ENCODE measurements at regions not wholly inside any gene's neighbourhood (a gene's known extent, or its start where the extent isn't known, plus 50 kb on each side); places are given as distances from the start of the nearest gene placed in this dataset.

DNA sequence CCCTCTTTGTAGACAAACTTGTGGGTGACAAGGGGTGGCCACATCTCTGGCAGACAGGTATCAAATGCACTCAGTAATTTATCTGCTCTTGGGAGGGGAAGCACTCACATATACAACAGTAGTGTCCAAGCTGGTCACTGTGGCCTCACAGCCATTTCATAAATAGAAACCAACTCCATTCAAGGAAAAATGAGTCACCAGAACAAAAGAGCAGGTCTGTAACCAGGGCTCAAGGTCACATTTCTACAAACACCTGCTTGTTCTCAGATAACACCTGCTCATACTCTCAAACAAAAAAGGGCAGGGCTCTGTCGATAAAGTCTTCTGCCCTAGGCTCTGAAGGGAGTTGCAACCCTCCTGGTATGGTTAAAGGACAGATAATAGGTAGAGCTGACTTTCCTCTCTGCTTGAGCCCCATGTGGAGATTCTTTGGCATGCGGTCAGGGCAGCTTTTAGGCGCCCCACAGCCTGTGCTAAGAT lies 459.0 kb downstream of the BCL11A start:
- Histone ChIP-seq H3K4me1 (no peaks in the 10 kb centered on the region), H3K36me3 (no peaks in the 10 kb centered on the region), H3K9me3 (no peaks in the 10 kb centered on the region), H3K27ac (no peak overlapping the region), H3K4me3 (no peak overlapping the region), H3K27me3 (ENCODE audit: low read depth) (no peaks in the 10 kb centered on the region)
- intact Hi-C loops (cut with DNase I): no loop called here
- TF ChIP-seq, protein P1, sequence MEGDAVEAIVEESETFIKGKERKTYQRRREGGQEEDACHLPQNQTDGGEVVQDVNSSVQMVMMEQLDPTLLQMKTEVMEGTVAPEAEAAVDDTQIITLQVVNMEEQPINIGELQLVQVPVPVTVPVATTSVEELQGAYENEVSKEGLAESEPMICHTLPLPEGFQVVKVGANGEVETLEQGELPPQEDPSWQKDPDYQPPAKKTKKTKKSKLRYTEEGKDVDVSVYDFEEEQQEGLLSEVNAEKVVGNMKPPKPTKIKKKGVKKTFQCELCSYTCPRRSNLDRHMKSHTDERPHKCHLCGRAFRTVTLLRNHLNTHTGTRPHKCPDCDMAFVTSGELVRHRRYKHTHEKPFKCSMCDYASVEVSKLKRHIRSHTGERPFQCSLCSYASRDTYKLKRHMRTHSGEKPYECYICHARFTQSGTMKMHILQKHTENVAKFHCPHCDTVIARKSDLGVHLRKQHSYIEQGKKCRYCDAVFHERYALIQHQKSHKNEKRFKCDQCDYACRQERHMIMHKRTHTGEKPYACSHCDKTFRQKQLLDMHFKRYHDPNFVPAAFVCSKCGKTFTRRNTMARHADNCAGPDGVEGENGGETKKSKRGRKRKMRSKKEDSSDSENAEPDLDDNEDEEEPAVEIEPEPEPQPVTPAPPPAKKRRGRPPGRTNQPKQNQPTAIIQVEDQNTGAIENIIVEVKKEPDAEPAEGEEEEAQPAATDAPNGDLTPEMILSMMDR (IDR thresholded peaks at IDR 0.05): no peak
- DNase-seq (no peak), ATAC-seq (no peak)

DNA sequence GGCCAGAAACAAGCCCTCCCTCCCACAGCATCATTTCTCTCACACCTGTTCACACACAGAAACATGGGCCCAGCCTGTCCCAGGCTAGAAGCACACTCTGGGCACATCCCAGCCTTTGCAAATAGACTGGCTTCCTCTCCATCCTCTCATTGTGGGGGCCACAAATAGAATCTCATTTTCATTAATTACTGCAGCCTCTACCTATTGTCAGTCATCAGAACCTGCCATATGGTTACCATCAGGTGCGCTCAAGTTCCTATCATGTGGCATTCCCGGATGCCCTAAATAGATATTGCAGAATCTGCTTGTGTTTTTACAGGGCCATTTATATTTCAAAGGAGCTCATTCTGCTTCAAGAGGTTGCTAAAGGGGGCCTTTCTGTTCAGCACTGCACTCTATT lies 460.7 kb downstream of the BCL11A start:
- Histone ChIP-seq H3K4me3 (no peak overlapping the region), H3K9me3 (no peaks in the 10 kb centered on the region), H3K36me3 (no peaks in the 10 kb centered on the region), H3K27ac (no peak overlapping the region), H3K4me1 (no peaks in the 10 kb centered on the region), H3K27me3 (ENCODE audit: low read depth) (no peaks in the 10 kb centered on the region)
- no peak for ATAC-seq
- TF ChIP-seq, protein P1 (IDR thresholded peaks at IDR 0.05): no peak
- no peak for DNase-seq
- intact Hi-C loops (cut with DNase I): no loop called here

DNA sequence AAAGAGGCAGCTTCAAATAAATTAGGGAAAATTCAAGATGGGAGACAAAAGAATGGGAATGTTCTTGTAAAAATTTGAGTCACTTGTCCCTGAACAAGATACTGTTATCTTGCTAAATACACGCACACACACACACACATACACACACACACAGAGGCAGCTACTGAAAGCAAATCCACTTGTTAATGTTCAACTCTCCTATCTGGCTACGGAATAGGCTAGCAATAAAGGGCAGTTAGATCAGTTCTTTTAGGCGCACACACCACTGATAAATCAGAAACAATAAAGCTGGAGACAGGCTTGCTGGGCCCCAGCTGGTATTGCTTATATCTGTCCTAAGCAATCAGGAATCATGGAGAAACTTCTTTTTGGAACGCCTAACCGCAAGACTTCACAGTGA lies 461.6 kb downstream of the BCL11A start:
- no peak overlapping the region for H3K27ac ChIP-seq
- no peaks in the 10 kb centered on the region for H3K36me3 ChIP-seq
- ATAC-seq: no peak
- TF ChIP-seq, protein P1 (IDR thresholded peaks at IDR 0.05): no peak
- no peaks in the 10 kb centered on the region for H3K4me1 ChIP-seq
- intact Hi-C loops (cut with DNase I): no loop called here
- no peak for DNase-seq
- no peaks in the 10 kb centered on the region for H3K9me3 ChIP-seq
- no peak overlapping the region for H3K4me3 ChIP-seq
- no peaks in the 10 kb centered on the region for H3K27me3 ChIP-seq (ENCODE audit: low read depth)

DNA sequence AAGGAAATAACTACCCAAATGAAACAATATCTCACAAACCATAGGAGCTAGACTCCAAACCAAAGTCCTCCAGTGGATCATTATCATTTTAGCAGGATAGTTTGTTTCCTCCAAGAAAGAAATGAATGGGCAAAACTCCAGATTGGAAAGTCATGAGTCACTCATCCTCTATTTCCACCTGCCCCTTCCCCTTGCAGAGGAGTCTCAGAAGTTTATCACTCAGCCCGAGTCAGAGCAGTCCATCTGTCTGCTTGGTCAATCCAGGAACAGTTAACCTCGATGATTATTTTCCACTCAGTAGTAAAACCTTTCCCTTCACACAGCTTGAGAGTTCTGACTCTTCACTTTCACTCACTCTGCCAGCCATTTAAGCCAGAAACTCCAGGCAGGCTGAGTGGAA lies 462.2 kb downstream of the BCL11A start:
- H3K36me3 ChIP-seq: no peaks in the 10 kb centered on the region
- H3K27ac ChIP-seq: no peak overlapping the region
- no peaks in the 10 kb centered on the region for H3K27me3 ChIP-seq (ENCODE audit: low read depth)
- H3K9me3 ChIP-seq: no peaks in the 10 kb centered on the region
- intact Hi-C loops (cut with DNase I): no loop called here
- no peak overlapping the region for H3K4me3 ChIP-seq
- ATAC-seq (no peak), DNase-seq (no peak)
- TF ChIP-seq, protein P1 (IDR thresholded peaks at IDR 0.05): no peak
- no peaks in the 10 kb centered on the region for H3K4me1 ChIP-seq

DNA sequence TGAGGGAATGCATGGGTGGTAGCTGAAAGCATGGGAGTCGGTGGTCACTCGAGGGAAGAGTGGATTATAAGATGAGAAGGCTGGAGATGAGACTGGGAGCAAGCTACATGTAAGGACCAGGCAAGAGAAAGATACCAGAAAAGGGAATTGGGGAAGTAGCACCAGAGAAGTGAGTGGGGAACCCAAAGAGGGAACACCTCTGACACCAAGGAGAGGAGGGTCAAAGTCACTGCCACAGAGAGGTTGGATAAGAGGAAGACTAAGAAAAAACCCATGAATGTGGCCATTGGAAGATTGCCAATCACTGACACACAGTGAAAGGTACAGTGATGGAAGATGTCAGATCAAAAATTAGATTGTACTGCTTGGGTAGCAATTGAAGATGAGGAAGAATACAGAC lies 473.9 kb downstream of the BCL11A start:
- H3K4me3 ChIP-seq: no peak overlapping the region
- H3K27me3 ChIP-seq (ENCODE audit: low read depth): no peaks in the 10 kb centered on the region
- ATAC-seq (no peak), DNase-seq (no peak)
- H3K4me1 ChIP-seq: no peaks in the 10 kb centered on the region
- no peak overlapping the region for H3K27ac ChIP-seq
- no peaks in the 10 kb centered on the region for H3K36me3 ChIP-seq
- TF ChIP-seq, protein P1 (IDR thresholded peaks at IDR 0.05): no peak
- intact Hi-C loops (cut with DNase I): no loop called here
- no peaks in the 10 kb centered on the region for H3K9me3 ChIP-seq

DNA sequence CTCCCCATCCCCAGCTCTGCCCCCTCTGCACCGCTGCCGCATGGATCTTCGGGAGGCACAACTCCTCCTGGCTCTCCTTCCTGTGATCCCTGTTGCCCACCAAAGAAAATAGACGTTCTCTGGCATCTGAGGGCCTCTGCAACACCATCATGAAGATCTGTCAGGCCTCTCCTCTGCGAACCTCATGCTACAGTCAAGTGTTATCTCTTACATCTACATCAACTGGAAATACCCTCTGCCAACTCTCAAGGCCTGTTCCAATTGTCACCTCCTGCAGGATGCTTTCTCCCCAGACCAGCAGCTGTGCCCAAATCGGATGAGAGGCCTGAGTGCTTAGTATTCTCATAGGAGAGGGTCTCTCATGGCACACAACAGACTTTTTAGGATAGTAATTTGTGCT lies 478.4 kb downstream of the BCL11A start:
- Histone ChIP-seq H3K9me3 (no peaks in the 10 kb centered on the region), H3K27me3 (ENCODE audit: low read depth) (no peaks in the 10 kb centered on the region), H3K27ac (no peak overlapping the region), H3K4me3 (no peak overlapping the region), H3K4me1 (no peaks in the 10 kb centered on the region), H3K36me3 (no peaks in the 10 kb centered on the region)
- intact Hi-C loops (cut with DNase I): no loop called here
- DNase-seq (no peak), ATAC-seq (no peak)
- TF ChIP-seq, protein P1 (IDR thresholded peaks at IDR 0.05): no peak
